Fibroblast of skin of left quadriceps (primary cell): ENCODE measurements at regions not wholly inside any gene's neighbourhood (a gene's known extent, or its start where the extent isn't known, plus 50 kb on each side); places are given as distances from the start of the nearest gene placed in this dataset.
"Not testable (repeated sequence)": the region's sequence is repeated elsewhere in the genome, so short reads cannot be mapped to it uniquely, and the experiment has no call there.

Source experiments
- DNase-seq, 2 experiments: peaks; one replicate each; pipeline ENCODE4 v3.0.0-alpha.2; 2013; ENCODE audit warnings: low read depth in 2 of 2

DNA sequence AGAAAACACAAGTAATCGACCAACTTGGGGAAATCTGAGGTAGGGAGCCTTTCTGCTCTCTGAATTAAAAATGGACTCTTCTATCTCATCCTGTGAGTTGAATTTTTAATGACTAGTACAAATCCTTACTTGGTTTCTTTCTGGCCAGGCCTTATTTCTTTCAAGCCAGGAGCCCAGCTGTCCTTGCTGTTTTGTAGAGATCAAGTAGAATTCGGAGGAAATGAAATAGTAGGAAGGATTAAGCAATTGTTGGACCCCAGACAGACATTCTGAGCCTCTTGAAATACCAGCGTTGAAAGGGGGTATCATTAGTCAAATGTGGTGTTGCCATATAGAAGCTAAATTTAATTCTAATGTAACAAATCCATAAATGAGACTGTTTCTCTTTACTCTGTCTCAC lies 53.7 kb upstream of the SMIM15 start:
- no peak for DNase-seq

DNA sequence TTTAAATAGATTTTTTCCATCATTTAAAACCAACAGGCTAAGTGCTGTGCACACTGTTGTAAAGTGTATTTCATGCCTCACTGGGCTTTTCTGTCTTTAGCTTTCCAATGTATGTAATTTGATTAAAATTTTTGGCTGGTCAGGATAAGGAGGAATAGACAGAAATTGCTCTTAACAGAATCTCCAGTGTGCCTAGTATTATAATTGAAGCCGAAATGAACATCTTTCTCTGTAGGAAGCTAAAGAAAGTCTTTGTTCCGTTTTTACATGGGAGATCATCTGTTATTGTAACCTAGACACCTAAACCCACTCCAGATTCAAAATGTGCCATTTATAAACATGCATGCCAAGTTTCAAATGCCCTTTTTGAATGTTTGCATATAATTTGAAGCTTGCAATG lies 54.5 kb upstream of the SMIM15 start:
- DNase-seq: no peak

DNA sequence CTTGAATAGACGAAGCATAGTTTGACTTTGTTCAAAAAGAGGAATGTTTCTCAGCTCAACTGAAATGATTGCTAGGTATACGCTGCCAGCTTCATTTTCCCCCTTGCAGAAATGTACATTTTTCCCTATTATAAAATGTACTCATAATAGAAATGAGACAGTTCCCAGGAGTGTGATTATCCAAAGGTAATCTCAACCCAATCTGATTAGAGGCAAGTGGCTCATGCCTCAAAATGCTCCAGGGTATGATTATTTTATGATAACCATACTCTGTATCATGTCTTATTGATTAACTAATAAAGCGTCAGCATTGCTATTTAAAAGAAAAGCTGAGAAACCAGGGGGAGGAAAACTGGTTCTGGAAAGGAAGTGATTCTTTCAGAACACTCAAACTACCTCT lies 54.9 kb upstream of the SMIM15 start:
- DNase-seq: no peak

DNA sequence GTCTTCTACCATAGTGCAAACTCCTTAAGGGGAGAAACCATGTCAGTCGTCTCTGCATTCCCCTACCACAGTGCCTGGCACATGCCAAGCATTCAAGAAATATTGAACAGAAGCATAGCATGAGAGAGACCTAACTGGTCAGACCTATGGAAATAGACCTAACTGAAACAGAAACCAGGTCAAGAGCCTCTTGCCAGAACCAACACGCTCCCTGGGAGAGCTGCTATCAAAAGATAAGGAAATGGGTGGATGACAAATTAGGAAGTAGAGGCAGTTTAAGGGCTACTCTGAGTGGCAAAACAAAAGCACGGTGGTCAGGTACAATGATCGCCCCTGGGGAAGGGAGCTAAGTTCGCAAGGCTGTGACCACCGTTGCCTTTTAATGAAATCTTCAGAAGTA lies 66.0 kb upstream of the SMIM15 start:
- no peak for DNase-seq

DNA sequence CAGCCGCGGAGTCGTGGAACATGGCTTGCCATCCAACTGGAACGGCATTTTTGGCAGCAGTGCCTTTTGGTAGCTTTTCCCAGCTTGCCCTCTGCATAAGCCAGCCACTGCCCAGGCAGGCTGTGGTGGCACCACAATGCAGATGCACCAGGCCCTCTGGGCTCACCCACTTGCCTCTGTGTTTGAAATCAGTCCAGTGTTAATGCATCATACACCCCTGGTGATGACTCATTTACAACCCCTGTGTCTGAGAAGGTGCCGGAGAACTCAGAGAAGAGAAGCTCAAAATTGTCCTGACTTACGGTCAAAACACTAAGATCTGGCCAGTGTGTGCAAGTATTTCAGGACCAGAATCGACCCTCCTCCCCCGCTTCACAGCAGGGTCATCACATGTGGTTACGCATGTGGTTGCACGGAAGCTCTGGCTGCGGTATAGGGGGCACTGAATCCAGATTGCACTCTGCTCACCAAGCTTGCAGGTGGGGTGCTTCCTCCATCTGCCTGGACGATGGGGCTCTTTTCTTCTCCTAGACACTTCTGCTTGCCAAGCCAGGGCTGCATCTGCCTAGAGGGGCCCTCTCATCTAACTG lies 66.5 kb upstream of the SMIM15 start:
- peak; percentile 4 to 5 for DNase-seq

DNA sequence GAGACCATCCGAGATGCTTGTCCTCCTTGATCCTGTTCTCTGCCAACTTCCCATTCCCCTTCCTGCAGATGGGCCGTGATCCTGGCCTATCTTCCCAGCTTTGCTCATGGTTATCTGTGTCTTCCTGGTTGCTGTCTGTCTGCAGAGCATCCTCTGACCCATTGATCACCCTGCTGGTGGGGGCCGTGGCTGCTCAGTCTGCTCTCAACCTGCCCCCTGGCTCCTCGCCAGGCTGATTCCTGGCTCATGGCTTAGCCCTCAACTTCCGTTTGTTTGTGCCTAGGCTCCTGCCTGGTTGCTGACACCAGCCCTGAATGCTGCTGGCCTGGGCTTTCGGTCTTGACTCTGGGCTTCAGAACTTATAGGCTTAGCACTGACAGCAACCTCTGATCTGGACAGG lies 67.1 kb upstream of the SMIM15 start:
- no peak for DNase-seq

DNA sequence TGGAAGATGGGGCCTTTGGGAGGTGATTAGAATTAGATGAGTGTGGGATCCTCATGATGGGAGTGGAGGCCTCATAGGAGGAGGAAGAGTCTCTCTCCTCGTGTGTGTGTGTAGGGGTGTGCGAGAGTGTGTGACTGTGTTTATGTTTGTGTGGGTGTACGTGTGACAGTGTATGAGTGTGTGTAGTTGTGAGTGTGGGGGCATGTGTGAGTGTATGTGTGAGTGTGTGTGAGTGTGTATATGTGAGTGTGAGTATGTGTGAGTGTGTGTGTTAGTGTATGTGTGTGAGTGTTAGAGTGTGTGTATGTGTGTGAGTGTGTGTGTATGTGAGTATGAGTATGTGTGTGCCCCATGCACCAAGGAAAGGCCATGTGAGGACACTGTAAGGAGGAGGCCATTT lies 68.2 kb upstream of the SMIM15 start:
- no peak for DNase-seq

DNA sequence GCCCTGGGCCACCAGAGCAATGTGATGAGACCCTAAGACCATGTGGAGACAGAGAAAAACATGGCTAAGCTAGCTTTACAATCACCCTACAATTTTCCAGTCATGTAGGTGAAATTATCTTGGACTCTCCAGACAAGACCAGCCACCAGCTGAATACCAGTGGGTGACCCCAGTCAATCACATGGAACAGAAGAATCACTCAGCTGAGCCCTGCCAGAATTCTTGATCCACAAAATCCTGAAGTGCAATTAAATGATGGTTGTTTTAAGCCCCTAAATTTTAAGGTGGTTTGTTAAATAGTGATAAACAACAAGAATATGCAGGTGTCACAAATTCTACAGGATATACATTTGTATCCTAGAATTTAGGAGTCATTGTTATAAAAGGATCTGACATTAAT lies 69.5 kb upstream of the SMIM15 start:
- DNase-seq: no peak

DNA sequence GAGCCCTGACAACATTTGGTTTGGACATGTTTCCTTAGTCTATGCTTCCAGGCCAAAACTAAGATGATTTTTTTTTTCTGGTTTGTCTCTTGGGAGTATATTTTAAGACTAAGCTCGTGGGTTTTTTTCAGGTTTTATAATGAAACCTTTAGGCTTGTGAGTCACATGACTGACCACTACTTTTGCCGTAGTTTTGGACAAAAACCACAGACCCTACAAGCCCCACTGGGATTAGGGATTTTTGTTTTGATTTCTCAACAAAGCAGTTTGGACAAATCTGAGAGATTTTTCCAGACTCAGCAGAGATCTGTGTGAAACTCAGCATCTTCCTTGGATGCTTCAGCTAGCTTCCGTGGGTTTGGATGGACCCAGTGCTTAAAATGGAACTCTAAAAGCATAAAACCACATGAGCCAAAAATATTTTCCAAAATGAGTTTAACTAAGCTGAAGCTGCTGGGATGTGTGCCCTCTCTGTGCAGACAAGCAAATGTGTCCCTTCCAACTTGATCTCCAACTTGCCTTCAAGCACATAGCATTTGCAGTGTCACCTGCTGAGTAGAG lies 70.3 kb upstream of the SMIM15 start:
- peak; percentile 37 to 39 for DNase-seq

DNA sequence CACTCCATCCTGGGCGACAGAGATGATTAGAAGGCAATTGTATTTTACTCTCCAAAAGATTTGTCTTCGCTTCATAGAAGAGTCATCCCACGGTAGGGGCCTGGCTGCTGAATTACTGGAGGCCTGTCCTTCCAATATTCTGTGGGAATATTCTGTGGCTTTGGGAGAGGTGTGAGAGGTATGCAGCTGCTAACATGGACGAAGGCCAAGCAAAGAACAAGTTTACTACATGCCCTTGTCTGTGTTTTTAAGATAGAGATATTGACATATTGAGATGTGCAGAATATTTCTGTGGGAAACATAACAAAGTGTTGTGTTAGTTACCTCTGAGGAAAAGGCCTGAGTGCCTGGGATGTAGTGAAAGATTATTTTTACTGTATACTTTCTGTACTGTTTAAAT lies 71.8 kb upstream of the SMIM15 start:
- DNase-seq: no peak

DNA sequence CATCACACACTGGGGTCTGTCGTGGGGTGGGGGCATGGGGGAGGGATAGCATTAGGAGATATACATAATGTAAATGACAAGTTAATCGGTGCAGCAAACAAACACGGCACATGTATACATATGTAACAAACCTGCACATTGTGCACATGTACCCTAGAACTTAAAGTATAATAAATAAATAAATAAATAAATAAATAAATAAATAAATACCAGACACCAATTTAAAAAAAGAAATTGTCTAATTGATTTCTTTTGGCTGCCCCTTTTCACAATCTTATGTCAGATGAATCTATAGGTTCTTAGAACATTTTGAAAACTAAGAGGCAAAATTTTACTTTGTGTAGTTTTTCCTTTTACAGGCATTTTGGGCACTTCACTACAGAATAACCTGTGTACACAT lies 74.4 kb upstream of the SMIM15 start:
- not testable (repeated sequence) for DNase-seq

DNA sequence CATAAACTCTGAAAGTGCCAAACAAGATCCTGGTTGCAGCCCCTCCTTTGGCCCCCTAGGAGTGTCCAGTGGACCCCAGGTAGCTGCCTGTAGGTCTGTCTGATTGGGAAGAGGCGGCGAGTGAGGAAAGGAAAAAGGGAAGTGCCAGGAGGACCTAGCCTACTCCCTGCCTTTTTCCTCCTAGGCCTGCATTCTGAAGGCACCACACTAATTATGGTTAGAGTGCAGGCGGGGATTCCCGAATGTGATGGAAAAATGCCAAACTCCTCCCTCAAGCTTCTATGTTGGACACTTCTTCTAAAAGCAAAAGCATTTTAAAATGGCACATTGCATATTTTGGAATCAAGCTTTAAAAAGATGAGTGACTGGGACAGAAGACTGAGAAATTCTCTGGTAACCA lies 83.2 kb upstream of the SMIM15 start:
- DNase-seq: peak; percentile 7 to 13

DNA sequence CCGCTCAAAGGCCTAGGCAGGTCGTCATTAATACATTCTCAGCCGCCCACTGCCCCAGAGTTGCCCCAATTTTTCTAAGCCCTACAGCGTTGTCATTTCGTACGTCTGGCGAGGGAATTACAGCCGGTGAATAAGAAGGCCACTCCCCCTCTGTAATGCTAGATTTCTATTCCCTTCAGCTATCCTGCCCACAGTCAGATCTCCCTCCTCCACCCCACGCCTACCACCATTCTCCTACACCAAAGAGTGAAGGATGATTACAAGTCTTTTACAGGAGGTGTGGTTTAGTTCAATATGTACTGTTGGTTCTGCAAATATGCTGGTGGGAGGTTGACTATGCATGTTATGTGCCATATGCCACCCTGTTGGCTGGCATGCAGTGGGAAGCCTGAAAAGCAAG lies 83.7 kb upstream of the SMIM15 start:
- DNase-seq: no peak

DNA sequence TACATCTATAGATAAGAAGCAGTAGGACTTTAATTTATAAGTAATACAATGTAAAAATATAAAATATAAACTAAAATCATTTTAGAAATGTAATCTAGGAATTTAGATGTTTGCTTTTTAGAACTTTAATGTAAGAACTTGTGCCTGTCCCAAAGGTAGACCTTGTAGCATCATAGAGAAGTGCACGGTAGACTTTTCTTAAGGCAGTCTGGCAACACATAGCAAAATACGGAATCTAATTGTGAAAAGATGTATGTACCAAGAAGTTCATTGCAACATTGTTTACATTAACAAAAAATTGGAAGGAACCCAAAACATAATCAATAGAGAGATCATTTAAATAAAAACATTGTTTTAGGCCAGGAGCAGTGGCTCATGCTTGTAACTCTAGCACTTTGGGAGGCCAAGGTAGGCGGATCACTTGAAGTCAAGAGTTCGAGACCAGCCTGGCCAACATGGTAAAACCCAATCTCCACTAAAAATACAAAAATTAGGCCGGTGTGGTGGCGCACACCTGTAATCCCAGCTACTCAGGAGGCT lies 84.6 kb upstream of the SMIM15 start:
- no peak for DNase-seq

DNA sequence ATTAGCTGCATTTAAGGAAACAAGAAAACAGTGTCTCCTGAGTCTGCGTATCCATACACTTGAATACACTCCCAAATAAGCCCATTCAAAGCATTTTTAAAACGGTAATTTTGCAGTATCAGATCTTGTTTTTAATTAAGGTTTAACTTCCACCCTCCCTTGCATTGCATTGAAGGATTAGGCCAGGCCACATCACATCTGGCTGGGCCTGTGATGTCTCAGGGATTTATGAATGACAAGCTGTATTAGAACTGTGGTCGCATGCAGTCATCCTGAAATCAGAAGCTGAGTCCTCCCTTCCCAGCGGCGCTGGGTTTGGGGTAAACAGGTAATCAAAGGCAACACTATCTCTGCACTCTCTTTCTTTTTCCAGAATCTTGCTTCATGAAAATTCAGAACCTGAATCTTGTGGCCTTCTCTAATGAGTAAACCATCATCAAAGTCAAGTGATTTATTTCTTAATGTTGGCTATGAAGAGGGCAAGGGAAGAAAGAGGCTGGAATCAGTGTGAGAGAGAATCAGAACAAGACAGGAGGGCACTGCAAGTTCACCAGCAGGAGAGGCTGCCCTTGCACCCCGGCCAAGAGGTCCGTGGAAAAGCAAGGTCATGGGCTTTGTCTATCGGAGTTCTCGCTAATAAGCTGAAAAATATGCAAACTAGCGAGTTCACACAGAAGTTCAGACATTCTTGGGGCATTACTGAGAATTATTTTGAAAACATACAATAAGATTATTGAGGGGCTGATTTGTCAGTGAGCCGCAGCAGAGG lies 80.0 kb upstream of the ZSWIM6 start:
- DNase-seq: no peak

DNA sequence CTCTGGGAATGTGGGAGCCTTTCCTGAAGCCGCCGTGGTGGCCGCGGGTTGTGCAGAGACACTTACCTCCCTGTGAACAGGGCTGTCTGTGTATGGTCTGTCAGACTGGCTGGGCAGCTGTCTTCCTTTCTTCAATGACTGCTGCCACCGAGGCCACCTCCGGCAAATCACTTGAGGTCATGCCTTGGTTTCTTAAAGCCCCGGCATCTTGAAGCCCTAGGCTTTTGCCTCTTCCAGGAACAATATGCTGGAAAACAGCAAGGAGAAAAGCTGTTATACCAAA lies 79.5 kb upstream of the ZSWIM6 start:
- DNase-seq: no peak

DNA sequence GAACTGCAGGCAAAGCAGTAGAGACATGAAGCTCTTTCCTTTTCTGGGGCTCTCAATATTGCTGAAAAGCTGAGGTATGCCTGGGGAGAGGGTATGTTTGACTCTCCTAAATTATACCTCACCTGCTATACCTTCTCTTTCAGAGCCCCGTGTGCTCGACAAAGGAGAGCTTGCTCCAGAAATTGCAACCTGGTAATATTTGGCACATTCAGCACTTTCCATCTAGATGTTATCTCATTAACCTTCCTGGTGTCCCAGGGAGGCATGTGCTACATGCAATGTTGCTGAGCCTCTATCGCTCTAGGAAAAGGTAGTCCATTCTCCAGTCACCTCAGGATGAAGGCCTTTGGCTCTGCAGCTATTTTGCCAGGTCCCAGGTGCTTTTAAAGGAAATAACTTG lies 78.5 kb upstream of the ZSWIM6 start:
- DNase-seq: no peak

DNA sequence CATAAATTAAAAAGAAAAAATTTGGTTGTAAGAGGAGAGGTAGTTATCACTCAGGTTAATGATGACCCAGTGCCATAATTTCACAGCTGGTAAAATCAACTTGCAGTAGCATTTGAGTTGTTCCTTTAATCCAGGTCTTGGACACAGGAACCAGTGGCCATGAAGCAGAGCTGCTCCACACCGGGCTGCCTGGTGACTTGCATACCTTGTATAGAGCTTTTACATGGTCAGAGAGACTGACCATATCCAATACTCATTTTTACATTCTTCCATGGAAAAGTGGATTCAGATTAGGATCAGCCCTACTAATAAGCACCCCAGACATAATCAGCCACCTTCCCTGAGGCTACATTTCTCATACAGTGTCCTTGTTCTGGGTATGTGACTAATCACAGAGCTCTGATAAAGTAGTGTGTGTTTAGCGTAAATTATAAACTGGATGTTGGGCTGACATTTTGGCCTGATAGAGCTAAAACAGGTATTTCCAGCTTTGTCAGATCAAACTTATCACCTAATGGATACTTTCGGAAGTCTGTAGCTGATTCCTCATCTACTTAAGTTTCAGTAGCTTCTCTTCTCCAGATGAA lies 77.0 kb upstream of the ZSWIM6 start:
- no peak for DNase-seq

DNA sequence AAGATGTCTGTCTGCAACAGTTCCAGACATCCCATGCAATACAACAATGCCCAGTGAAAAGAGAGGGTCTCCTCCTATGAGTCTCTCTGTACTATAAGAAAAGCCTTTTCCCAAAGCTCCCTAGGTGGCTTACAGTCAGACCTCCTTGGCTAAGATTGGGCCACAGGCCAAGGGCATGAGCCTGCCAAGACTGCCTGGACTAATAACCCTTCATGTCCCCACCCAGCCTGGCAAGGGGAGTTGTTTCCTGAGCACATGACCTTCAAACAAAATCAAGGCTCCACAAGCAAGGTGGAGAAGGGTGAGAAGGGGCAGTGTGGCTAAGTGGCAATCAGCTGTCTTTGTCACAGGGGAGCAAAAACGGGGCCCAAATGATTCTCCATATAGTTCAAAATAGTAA lies 75.6 kb upstream of the ZSWIM6 start:
- DNase-seq: no peak

DNA sequence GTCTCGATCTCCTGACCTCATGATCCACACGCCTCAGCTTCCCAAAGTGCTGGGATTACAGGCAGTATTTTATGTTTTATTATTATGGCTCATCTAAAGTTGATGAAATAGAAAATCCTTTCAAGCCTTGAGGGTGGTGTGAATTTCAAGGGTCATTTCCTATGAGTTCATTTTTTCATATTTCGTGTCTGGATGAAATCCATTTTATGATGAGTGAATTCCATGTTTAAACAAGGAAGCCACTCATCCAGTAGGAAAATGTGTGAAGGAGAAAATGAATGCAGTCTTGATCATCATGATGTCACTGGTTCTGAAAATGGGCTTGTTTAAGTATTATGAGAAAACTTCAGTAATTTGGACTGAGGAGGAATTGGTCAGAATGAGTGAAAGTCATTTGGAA lies 74.6 kb upstream of the ZSWIM6 start:
- no peak for DNase-seq

DNA sequence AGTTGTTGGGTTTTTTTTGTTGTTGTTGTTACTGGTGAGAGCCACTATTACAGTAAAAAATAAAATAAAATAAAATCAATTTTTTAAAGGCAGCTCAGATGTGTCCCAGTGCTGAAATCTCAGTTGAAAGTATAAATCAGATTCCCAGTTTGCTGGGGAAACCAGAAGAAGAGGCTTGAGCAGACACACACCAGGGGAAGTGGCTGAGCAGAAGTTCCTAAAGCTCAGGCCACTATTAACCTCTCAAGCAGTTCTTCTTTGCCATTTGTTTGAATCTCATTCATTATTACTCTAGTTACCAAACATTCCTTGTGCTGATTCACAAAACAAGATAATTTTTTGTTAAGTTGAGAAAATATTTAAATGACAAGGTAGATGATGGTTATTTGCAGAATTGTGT lies 70.9 kb upstream of the ZSWIM6 start:
- DNase-seq: no peak

DNA sequence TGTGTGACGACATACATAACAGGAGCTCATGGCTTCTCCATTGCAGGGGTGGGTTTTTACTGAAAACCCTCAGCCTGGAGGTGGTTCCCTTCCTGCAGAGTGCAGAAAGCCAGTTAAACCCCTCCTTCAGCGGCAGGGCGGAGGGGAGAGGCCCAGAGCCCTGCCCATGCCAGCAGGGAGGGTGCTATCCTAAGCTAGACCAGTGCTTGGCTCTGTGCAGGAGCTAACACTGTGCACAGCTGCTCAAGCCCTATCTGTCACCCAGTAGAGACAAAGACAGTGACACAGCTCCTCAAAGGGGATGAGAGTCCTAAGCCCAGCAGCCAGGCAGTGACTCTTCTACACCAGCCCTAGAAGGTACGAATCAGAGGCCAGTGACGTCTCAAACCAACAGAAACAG lies 70.0 kb upstream of the ZSWIM6 start:
- no peak for DNase-seq

DNA sequence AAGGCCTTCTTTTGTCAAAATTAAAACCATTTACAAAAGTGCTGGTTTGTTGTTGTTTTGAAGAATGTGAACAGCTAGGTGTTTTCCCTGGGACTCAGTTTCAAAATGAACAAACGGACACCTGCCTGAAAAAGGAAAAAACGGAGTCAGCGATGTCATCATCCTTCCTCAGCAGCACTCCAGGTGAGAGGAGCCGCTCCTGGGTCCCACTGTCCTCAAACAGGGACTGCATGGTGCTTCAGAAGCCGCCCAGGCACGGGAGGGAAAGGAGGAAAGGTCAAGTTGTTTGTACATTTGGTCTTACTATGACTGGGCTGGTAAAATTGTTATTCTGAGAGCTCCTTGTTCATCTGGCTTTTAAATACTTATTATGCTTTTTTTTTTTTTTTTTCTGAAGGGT lies 69.0 kb upstream of the ZSWIM6 start:
- no peak for DNase-seq
